Posterior vena cava (tissue), 2 donors: ENCODE measurements at regions not wholly inside any gene's neighbourhood (a gene's known extent, or its start where the extent isn't known, plus 50 kb on each side); places are given as distances from the start of the nearest gene placed in this dataset.

Experiments used
- DNase-seq: peaks from one replicate; pipeline ENCODE4 v3.0.0-alpha.2; 2020; ENCODE audit warnings: low spot score
- intact Hi-C, 2 donors: fragments of 100-400 bp; cut with DNase I; formaldehyde crosslinking; loops; one replicate each; pipeline versions ENCODE4 v1.14.1 to v1.14.2; 2022 to 2023
- donor health status: DM: yes; HTN: yes; CAD: no.
- donor health status: DM: yes; HTN: yes; CAD: no.

GRCh38 chr16:64586781-64587180 is 535.1 kb downstream of the CDH11 start:
- intact Hi-C loops, result no loop called here
- no peak for DNase-seq

GRCh38 chr16:64585367-64585766 is 536.5 kb downstream of the CDH11 start:
- intact Hi-C loops, result no loop called here
- DNase-seq, result no peak

- DNase-seq, result no peak
- intact Hi-C loops, result no loop called here
Observed at GRCh38 chr16:64580558-64580957, 541.3 kb downstream of the CDH11 start.

- intact Hi-C loops, result no loop called here
- DNase-seq, result no peak
Observed at GRCh38 chr16:64579712-64580111, 542.2 kb downstream of the CDH11 start.

GRCh38 chr16:64545768-64546167 is 576.1 kb downstream of the CDH11 start:
- intact Hi-C loops, result no loop called here
- no peak for DNase-seq

- intact Hi-C loops, result no loop called here
- DNase-seq, result no peak
Observed at GRCh38 chr16:64544859-64545258, 577.0 kb downstream of the CDH11 start.

GRCh38 chr16:64543441-64543840 is 578.4 kb downstream of the CDH11 start:
- DNase-seq, result no peak
- intact Hi-C loops, result no loop called here

GRCh38 chr16:64543031-64543430 is 578.8 kb downstream of the CDH11 start:
- intact Hi-C loops, result no loop called here
- DNase-seq, result no peak

- DNase-seq, result no peak
Observed at GRCh38 chr16:64542152-64542551, 579.7 kb downstream of the CDH11 start.

GRCh38 chr16:64541621-64542020 is 580.2 kb downstream of the CDH11 start:
- intact Hi-C loops, result no loop called here

More at GRCh38 chr16:64542152-64542551, 579.7 kb downstream of the CDH11 start:
- intact Hi-C loops, result no loop called here

GRCh38 chr16:64540434-64540833 is 581.4 kb downstream of the CDH11 start:
- intact Hi-C loops, result no loop called here
- DNase-seq, result no peak

More at GRCh38 chr16:64541621-64542020, 580.2 kb downstream of the CDH11 start:
- no peak for DNase-seq

- DNase-seq, result peak; percentile 53
- intact Hi-C loops, result no loop called here
Observed at GRCh38 chr16:64539811-64540371, 582.0 kb downstream of the CDH11 start.

GRCh38 chr16:64534180-64534780 is 587.6 kb downstream of the CDH11 start:
- intact Hi-C loops, result no loop called here
- no peak for DNase-seq

GRCh38 chr16:64532691-64533090 is 589.2 kb downstream of the CDH11 start:
- DNase-seq, result no peak
- intact Hi-C loops, result no loop called here

- intact Hi-C loops, result no loop called here
- no peak for DNase-seq
Observed at GRCh38 chr16:64532117-64532516, 589.7 kb downstream of the CDH11 start.

- intact Hi-C loops, result no loop called here
Observed at GRCh38 chr16:64531401-64531800, 590.5 kb downstream of the CDH11 start.

GRCh38 chr16:64522548-64522947 is 599.3 kb downstream of the CDH11 start:
- intact Hi-C loops, result no loop called here
- no peak for DNase-seq

More at GRCh38 chr16:64531401-64531800, 590.5 kb downstream of the CDH11 start:
- DNase-seq, result no peak

GRCh38 chr16:64513871-64514270 is 608.0 kb downstream of the CDH11 start:
- intact Hi-C loops, result no loop called here
- DNase-seq, result no peak

GRCh38 chr16:64507240-64508024 is 614.4 kb downstream of the CDH11 start:
- intact Hi-C loops, result no loop called here
- DNase-seq, result no peak

GRCh38 chr16:64499211-64499610 is 622.7 kb downstream of the CDH11 start:
- intact Hi-C loops, result no loop called here
- DNase-seq, result no peak

- intact Hi-C loops, result no loop called here
- no peak for DNase-seq
Observed at GRCh38 chr16:64498363-64498762, 623.5 kb downstream of the CDH11 start.
